ENCODE measurements at regions not wholly inside any gene's neighbourhood (a gene's known extent, or its start where the extent isn't known, plus 50 kb on each side); places are given as distances from the start of the nearest gene placed in this dataset.
"Not testable (repeated sequence)": the region's sequence is repeated elsewhere in the genome, so short reads cannot be mapped to it uniquely, and the experiment has no call there.

- not testable (repeated sequence) for DNase-seq (ENCODE audit: low read depth); H3K4me3 ChIP-seq (replicated peaks; ENCODE audit: low read depth, low read length)
Observed at GRCh38 chr5:34187441-34187840, 144.4 kb upstream of the C1QTNF3 start.

DNA sequence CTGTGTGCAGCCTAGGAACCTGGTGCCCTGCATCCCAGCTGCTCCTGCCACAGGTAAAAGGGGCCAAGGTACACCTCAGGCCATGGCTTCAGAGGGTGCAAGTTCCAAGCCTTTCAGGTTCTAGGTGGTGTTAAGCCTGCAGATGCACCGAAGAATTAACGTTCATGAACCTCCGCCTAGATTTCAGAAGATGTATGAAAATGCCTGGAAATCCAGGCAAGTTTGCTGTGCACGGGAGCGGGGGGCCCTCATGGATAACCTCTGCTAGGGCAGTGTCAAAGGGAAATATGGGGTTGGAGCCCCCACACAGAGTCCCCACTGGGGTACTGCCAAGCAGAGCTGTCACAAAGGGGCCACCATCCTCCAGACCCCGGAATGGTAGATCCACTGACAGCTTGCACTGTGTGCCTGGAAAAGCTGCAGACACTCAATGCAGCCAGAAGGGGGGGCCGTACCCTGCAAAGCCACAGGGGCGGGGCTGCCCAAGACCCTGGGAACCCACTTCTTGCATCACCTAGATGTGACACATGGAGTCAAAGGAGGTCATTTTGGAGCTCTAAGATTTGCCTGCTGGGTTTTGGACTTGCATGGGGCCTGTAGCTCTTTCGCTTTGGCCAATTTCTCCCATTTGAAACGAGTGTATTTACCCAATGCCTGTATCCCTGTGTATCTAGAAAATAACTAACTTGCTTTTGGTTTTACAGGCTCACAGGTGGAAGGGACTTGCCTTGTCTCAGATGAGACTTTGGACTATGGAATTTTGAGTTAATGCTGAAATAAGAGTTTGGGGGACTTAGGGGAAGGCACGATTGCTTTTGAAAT lies 145.2 kb upstream of the C1QTNF3 start:
- H3K4me3 ChIP-seq (replicated peaks; ENCODE audit: low read depth, low read length) = not testable (repeated sequence)
- peak; percentile 37 for TF ChIP-seq CTCF (IDR thresholded peaks at IDR 0.05; ENCODE audit: low read length, missing control alignments)
- DNase-seq (ENCODE audit: low read depth) = peak; percentile 61

- DNase-seq (ENCODE audit: low read depth); H3K4me3 ChIP-seq (replicated peaks; ENCODE audit: low read depth, low read length): not testable (repeated sequence)
Observed at GRCh38 chr5:34189246-34189645, 146.2 kb upstream of the C1QTNF3 start.

DNA sequence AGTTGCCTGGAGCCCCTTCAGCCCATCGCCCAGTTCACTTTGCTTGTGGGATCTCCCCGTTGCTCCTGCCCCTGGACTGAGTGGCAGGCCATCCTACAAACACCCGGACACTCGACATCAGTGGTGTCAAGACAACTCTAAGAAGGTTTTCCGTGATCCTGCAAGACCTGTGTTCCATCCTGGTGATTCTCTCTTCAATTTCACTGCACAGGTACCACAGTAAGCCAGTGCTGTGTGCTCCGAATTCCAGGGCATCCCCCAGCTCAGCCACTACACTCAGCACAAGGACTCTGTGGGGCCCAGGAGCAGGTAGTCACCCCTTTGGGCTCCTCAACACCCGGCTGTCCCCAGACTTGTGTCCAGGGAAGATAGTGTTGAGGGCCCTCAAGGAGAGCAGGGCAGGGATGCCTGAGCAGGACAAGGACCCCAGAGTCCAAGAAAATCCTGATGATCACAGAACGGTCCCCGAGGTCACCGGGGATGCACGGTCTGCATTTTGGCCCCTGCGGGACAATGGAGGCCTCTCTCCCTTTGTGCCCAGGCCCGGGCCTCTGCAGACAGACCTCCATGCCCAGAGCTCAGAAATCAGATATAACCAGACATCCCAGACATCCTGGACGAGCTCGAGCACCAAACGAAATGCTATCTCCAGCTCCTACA lies 146.9 kb upstream of the C1QTNF3 start:
- DNase-seq (ENCODE audit: low read depth) = peak; percentile 4
- not testable (repeated sequence) for H3K4me3 ChIP-seq (replicated peaks; ENCODE audit: low read depth, low read length)

DNA sequence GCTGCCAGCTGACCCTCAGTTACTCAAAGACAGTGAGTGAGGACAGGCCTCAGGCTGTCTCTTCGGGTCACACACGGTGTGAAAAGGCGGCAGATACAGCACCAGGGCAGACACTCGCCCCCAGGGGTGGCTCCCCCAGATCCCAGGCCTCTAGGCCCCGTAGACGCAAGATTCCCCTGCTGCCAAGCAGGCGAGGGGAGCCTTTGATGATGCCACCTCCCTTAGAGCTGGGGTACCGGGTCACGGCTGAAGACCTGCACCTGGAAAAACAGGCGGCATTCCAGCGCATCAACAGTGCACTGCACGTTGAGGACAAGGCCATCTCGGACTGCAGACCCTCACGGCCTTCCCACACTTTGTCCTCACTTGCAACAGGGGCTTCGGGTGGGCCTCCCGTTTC lies 147.5 kb upstream of the C1QTNF3 start:
- peak; percentile 0 for DNase-seq (ENCODE audit: low read depth)
- not testable (repeated sequence) for H3K4me3 ChIP-seq (replicated peaks; ENCODE audit: low read depth, low read length)

DNA sequence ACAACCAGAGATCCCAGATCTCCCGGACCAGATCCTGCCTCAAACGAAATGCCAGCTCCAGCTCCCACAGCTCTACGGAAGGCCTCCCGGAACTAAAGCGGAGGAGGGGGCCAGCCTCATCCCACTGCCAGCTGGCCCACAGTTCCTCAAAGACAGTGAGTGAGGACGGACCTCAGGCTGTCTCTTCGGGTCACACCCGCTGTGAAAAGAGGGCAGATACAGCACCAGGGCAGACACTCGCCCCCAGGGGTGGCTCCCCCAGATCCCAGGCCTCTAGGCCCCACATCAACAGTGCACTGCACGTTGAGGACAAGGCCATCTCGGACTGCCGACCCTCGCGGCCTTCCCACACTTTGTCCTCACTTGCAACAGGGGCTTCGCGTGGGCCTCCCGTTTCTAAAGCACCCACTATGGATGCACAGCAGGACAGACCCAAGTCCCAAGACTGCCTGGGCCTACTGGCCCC lies 148.3 kb upstream of the C1QTNF3 start:
- H3K4me3 ChIP-seq (replicated peaks; ENCODE audit: low read depth, low read length) = not testable (repeated sequence)
- peak; percentile 0 for DNase-seq (ENCODE audit: low read depth)

DNA sequence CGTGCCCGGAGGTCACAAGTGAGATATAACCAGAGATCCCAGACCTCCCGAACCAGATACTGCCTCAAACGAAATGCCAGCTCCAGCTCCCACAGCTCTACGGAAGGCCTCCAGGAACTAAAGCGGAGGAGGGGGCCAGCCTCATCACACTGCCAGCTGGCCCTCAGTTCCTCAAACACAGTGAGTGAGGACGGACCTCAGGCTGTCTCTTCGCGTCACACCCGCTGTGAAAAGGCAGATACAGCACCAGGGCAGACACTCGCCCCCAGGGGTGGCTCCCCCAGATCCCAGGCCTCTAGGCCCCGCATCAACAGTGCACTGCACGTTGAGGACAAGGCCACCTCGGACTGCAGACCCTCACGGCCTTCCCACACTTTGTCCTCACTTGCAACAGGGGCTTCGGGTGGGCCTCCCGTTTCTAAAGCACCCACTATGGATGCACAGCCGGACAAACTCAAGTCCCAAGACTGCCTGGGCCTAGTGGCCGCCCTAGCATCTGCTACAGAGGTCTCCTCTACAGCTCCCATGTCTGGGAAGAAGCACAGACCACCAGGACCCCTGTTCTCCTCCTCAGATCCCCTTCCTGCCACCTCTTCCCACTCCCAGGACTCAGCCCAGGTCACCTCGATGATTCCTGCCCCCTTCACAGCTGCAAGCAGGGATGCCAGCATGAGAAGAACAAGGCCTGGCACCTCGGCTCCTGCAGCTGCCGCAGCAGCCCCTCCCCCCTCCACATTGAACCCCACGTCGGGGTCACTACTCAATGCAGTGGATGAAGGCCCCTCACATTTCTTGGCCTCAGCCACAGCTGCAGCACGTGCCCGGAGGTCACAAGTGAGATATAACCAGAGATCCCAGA lies 149.3 kb upstream of the C1QTNF3 start:
- H3K4me3 ChIP-seq (replicated peaks; ENCODE audit: low read depth, low read length) = not testable (repeated sequence)
- peak; percentile 13 for DNase-seq (ENCODE audit: low read depth)

- not testable (repeated sequence) for H3K4me3 ChIP-seq (replicated peaks; ENCODE audit: low read depth, low read length); DNase-seq (ENCODE audit: low read depth)
Observed at GRCh38 chr5:34192923-34193262, 149.9 kb upstream of the C1QTNF3 start.

DNA sequence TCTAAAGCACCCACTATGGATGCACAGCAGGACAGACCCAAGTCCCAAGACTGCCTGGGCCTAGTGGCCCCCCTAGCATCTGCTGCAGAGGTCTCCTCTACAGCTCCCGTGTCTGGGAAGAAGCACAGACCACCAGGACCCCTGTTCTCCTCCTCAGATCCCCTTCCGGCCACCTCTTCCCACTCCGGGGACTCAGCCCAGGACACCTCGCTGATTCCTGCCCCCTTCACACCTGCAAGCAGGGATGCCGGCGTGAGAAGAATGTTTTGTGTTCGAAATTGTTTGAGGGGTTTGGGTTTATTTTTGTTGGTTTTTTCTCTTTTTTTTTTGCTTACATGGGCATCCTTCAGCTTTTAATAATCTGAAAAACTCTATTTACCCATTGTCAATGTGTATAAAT lies 150.3 kb upstream of the C1QTNF3 start:
- H3K4me3 ChIP-seq (replicated peaks; ENCODE audit: low read depth, low read length); DNase-seq (ENCODE audit: low read depth): not testable (repeated sequence)

DNA sequence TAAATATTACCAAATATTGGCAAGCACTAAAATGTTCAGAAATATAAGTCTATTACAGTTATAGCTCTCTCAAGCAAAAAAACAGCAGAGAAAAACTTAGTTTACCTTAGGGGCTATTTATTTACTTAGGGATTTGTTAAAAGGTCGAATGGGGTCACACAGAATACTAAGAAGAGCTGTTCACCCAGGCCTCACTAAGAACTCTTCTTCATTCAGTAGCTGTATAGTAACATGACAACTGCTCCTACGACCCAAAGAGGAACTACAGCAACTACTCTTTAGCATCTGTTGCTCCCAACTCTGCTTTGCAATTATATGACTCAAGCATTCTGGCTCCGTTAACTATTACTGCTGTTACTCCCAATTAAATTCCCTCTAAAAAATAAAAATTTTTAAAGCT lies 150.8 kb upstream of the C1QTNF3 start:
- H3K4me3 ChIP-seq (replicated peaks; ENCODE audit: low read depth, low read length) = not testable (repeated sequence)
- peak; percentile 3 for DNase-seq (ENCODE audit: low read depth)

DNA sequence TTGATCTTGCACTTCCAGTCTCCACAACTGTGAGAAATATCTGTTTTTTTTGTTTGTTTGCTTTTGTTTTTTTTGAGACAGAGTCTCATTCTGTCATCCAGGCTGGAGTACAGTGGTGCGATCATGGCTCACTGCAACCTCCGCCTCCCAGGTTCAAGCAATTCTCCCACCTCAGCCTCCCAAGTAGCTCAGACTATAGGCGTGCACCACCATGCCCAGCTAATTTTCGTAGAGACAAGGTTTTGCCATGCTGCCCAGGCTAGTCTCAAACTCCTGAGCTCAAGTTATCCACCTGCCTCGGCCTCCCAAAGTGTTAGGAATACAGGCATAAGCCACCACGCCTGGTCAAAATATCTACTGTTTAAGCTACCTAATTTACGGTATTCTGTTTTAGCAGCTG lies 153.1 kb upstream of the C1QTNF3 start:
- not testable (repeated sequence) for H3K4me3 ChIP-seq (replicated peaks; ENCODE audit: low read depth, low read length); DNase-seq (ENCODE audit: low read depth)

- not testable (repeated sequence) for DNase-seq (ENCODE audit: low read depth); H3K4me3 ChIP-seq (replicated peaks; ENCODE audit: low read depth, low read length)
Observed at GRCh38 chr5:34205347-34205746, 162.3 kb upstream of the C1QTNF3 start.

DNA sequence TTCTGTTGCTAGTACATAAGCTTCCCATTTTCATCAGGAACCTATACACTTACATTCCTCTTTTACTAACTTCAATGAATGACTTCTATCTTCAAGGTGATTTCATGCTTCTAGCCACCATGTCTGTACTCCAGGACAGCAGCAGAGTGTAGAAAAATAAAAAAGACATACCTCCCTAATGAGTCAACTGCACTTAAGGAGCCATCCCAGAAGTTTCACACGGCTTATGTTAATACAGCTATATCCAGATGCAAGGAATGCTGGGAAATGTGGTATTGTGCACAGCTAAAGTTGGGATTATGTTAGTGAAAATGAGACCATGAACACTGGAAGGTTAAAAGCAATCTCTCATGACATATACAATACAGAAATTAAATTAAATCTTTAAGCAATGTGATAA lies 174.4 kb upstream of the C1QTNF3 start:
- DNase-seq (ENCODE audit: low read depth) = peak; percentile 34
- H3K4me3 ChIP-seq (replicated peaks; ENCODE audit: low read depth, low read length) = not testable (repeated sequence)

DNA sequence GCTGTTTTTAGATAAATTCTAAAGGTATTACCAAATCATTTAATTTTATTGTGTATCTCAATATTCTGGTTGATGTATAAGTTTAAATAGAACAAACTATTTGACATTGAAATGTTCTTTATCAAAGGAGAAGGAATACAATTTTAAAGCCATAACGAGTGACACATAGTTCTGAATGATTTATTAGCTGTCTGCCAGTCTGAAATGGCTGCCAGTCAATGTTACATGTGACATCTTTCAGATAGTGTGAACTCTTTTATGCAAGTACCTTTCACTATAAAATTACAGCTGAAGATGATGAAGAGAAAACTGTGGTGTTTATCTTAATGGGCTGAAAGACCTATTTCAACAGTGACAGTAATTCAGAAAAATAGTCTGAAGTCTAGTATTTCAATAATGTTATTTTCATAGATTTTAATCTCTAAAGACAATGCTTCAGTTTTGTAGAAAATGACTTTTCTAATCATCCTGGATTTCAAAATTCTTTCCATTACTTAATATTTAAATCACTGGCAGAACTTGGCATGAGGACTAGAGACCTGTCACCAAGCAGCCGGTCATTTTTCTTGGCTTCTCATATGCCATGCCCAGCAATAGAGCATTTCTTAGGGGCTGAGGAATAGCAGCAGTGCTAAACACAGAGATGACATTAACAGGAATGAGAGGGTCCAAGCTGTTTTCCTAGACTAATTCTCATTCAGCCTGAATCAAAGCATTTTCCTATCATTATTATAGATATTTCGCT lies 178.5 kb upstream of the C1QTNF3 start:
- H3K4me3 ChIP-seq (replicated peaks; ENCODE audit: low read depth, low read length) = not testable (repeated sequence)
- peak; percentile 2 for DNase-seq (ENCODE audit: low read depth)

GRCh38 chr5:34223158-34223557 lies 180.1 kb upstream of the C1QTNF3 start:
- not testable (repeated sequence) for H3K4me3 ChIP-seq (replicated peaks; ENCODE audit: low read depth, low read length); DNase-seq (ENCODE audit: low read depth)

GRCh38 chr5:34230402-34230801 lies 187.4 kb upstream of the C1QTNF3 start:
- H3K4me3 ChIP-seq (replicated peaks; ENCODE audit: low read depth, low read length); DNase-seq (ENCODE audit: low read depth): not testable (repeated sequence)

GRCh38 chr5:34243802-34244201 lies 200.8 kb upstream of the C1QTNF3 start:
- H3K4me3 ChIP-seq (replicated peaks; ENCODE audit: low read depth, low read length) = peak overlapping the region; percentile 43
- not testable (repeated sequence) for DNase-seq (ENCODE audit: low read depth)

Data from fibroblast of pulmonary artery (primary cell).